HG03520 (cell line): ENCODE measurements at regions not wholly inside any gene's neighbourhood (a gene's known extent, or its start where the extent isn't known, plus 50 kb on each side); places are given as distances from the start of the nearest gene placed in this dataset.
"Not testable (repeated sequence)": the region's sequence is repeated elsewhere in the genome, so short reads cannot be mapped to it uniquely, and the experiment has no call there.

Source experiments
- ATAC-seq: cut with Tn5 transposase; IDR thresholded peaks from one replicate; pipeline ENCODE4 v1.9.1; 2021; ENCODE audit warnings: mild to moderate bottlenecking, moderate library complexity; ENCODE audit not compliant: unreplicated experiment

- no peak for ATAC-seq
Measured at GRCh38 chr7:26958834-26959233, 94.4 kb upstream of the SKAP2 start.

DNA sequence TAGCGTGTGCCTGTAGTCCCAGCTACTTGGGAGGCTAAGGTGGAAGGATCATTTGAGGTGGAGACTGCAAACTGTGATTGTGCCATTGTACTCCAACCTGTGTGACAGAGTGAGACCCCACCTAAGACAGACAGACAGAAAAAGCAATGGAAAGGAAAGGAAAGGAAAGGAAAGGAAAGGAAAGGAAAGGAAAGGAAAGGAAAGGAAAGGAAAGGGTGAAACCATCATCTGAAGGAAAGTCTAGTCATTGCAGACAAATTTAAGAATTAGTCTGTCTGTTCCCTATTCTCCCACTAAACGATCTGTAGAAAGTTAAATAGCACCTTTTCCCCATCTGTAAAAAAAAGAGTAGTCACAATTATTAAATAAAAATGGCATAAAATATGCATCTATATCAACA lies 91.1 kb upstream of the SKAP2 start:
- ATAC-seq, result no peak

GRCh38 chr7:26954951-26955350 lies 90.6 kb upstream of the SKAP2 start:
- no peak for ATAC-seq

DNA sequence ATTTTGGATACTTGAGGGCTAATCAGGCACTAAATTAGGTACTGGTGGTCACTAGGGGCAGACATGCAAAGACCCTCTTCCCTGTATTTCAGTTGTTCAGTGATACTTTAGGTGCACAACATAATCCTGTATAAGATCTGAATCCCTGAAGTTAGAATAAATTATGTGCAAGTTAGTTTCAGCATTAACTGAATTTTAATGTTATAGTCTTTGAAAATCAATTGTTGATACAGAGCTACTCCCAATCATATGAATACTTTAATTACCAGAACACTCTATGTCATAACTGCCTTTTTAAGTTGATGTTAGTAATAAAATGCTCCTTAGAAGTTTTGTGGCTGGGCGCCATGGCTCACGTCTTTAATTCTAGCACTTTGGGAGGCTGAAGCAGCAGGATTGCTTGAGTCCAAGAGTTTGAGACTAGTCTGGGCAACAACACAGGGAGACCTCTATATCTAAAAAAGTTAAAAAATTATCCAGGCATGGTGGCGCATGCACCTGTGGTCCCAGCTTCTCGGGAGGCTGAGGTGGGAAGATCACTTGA lies 87.1 kb upstream of the SKAP2 start:
- no peak for ATAC-seq

- ATAC-seq, result no peak
Measured at GRCh38 chr7:26950889-26951288, 86.5 kb upstream of the SKAP2 start.

- no peak for ATAC-seq
Measured at GRCh38 chr7:26949319-26949718, 84.9 kb upstream of the SKAP2 start.

DNA sequence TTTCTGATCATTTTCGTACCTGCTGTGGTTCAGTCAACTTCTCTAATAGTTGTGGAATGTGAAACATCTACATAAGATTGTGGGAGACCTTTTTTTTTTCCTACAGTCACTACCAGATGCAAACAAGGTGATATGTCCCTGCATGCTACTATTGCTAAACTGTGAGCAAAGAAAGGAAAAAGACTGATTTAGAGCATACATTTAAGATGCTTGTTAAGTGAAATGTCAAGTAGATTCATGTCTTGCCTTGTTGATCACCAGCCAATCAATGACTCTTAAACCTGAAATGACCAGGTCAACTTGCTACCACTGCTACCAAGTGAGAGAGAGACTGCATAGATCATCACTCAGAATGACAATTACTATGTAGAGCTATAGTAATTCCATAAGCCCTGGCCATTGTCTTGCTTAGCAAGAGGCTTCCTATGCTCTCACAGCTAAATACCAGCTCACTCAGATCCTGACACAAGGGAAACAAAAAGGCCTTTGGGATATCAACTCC lies 84.3 kb upstream of the SKAP2 start:
- ATAC-seq, result no peak

DNA sequence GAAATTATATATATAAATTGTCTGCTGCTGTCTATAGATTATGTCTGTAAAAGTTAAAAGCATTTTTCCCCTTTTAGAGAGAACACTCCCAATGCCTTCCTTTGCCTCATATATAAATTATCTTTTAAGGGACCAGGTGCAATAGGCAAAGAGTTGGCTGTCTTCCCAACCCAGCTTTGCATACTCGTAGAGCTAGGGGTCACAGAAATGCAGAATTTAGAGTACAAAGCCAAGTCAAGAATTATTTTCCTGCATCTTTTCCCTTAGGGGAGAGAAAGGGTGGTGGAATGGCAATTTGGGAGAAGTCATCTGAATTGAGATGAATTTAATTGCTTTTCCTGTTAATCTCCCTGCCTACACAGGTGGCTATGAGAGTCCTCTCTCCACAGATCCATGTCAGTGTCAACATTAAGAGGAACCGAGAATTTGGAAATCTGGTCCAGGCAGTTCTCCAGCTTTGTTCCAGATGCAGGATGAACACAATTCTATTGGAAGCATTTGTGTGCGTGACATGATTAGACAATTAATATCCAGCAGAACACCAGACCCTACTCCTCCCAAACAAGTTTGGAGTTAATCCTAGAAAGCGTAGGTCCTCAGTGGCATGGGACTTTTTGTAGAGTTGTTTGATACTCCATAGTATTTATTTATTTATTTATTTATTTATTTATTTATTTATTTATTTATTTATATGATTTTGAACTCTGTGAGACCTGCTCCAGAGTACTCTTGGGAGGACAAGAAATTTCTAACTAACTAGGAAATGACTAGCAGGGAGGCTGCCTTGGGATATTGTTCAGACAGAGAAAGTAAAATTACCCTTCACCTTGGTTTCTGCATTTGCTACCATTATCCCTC lies 80.3 kb upstream of the SKAP2 start:
- no peak for ATAC-seq

GRCh38 chr7:26937939-26938623 lies 73.7 kb upstream of the SKAP2 start:
- no peak for ATAC-seq

GRCh38 chr7:26937306-26937705 lies 72.9 kb upstream of the SKAP2 start:
- no peak for ATAC-seq

DNA sequence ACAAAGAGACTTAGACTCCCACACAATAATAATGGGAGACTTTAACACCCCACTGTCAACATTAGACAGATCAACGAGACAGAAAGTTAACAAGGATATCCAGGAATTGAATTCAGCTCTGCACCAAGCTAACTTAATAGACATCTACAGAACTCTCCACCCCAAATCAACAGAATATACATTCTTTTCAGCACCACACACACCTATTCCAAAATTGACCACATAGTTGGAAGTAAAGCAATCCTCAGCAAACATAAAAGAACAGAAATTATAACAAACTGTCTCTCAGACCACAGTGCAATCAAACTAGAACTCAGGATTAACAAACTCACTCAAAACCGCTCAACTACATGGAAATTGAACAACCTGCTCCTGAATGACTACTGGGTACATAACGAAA lies 68.2 kb upstream of the SKAP2 start:
- not testable (repeated sequence) for ATAC-seq

GRCh38 chr7:26930845-26931244 lies 66.5 kb upstream of the SKAP2 start:
- no peak for ATAC-seq

DNA sequence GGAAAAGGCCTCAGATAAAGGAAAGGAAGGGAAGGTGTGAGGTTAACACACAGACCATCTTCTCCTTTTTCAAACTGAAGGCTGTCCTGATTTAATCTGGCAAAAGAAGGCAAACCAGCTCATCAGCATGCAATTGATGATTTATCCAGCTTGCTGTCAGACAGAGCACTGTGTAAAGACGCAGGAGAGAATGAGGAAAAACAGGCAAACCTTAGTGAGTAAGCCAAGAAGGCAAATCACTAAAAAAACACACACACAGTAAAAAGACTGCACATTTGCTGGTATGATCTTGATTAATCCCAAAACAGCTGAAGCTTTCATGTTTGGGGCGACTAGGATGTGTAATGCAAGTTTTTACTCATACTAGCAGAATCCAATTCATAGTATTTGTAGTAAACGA lies 65.8 kb upstream of the SKAP2 start:
- ATAC-seq, result no peak

DNA sequence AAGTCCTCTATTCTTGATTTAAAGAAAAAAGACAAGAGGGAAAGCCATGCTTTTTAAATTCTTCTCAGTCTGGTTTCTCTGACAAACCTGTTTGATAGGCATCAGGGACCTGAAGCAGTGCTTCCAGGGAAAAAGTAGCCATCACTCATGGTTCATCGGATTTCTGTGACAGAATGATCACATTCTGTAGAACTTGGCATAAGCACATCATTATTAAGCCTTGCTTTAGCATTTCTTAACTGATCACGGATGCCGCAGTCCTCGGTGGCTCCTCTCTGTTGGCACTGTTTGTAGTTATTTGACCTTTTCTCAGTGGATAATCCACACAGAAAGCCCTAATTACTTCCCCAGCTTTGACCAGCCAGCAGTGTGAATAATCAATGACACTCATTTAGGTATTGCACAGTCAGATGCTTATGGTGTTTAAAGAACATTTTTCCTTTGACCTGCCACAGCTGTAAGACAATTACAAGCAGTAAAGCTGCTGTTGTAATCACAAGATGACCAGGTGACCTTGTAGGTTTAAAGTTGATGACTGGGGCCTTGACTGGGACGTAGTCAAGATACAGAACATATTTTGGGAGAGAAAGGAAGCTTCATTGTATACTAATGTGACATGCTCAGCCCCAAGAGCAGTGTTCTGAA lies 64.4 kb upstream of the SKAP2 start:
- no peak for ATAC-seq

GRCh38 chr7:26925768-26926167 lies 61.4 kb upstream of the SKAP2 start:
- no peak for ATAC-seq

DNA sequence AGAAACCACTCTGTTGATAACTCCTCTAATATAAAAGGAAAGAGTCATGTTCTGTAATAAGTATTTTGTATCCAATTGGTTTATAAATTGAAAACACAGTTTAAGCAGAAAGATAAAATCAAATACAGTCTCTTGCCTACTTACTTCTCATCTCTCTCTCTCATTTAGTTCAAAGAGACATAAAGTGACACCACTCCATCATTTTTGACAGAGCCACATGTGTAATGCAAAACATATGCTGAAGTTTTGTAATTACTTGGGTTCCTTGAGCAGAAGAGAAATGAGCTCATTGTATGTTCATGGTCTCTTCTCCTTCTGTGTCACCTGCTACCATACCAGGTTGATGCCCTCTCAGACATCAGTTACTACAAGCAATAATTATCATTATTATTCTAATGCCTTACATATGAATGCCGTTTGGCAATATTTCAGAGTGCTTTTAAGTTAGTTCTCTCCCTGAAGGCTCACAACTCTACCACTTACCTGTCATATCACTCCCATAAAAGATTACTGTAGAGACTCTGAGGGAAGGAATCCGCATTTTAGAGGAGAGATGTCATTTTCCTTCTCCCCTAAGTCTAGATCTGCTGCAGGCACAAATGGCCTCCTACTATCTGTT lies 59.9 kb upstream of the SKAP2 start:
- ATAC-seq, result no peak

DNA sequence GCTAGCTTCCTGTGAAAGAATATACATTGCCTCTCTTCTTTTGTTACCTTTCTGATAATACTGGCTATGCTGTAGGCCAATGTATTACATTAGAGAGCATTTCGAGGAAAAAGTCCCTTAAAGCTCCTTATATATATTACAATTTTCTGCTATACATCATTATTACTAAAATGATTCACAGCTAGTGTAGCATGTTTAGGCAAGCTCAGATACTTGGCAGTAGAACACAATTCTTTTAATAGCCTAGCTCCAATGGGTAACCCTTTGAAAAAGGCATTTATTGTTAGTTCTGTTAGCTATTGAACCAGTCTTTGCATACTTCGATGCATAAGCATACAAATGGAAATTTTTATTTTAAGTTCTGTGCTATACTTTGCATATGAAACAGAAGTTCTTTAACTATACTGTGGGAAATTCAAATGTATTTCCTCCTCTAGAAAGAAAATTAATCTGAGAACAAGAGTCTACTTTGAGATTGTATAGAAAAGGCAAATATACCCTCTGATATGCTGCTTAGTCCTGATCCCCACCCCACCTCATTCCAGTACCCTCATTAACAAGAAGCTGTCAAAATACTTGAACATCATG lies 55.6 kb upstream of the SKAP2 start:
- ATAC-seq, result no peak

GRCh38 chr7:26918241-26918640 lies 53.9 kb upstream of the SKAP2 start:
- ATAC-seq, result no peak

DNA sequence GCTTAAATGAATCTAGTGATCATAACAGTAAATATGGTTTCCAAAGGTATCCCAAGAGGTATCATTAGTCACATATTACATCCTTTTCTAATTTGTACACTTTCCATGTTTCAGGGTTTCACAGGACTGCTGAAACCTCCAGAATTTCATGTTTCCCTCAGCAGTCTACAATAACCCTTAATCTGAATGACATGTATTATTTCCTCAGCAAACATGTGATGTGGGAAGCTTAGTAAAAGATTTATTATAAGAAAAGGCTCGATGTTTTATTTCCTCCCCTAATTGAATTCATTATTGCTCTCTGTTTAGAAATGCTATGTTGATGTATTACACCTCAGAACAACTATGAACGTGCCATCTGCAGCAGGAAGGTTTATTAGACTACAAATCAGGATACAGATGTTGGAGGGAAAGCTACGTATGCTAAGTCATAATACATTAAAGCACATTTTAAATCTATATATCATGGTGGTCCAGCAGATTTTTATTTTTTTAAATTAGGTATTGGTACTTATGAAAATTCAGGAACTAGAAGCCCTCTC lies 52.5 kb upstream of the SKAP2 start:
- no peak for ATAC-seq

GRCh38 chr7:26916336-26916735 lies 51.9 kb upstream of the SKAP2 start:
- ATAC-seq, result no peak
